HG02623 (cell line): ENCODE measurements at regions not wholly inside any gene's neighbourhood (a gene's known extent, or its start where the extent isn't known, plus 50 kb on each side); places are given as distances from the start of the nearest gene placed in this dataset.
"Not testable (repeated sequence)": the region's sequence is repeated elsewhere in the genome, so short reads cannot be mapped to it uniquely, and the experiment has no call there.

ENCODE experiments used
- ATAC-seq: cut with Tn5 transposase; IDR thresholded peaks from one replicate; pipeline ENCODE4 v1.9.1; 2021; ENCODE audit warnings: moderate library complexity; ENCODE audit not compliant: unreplicated experiment

DNA sequence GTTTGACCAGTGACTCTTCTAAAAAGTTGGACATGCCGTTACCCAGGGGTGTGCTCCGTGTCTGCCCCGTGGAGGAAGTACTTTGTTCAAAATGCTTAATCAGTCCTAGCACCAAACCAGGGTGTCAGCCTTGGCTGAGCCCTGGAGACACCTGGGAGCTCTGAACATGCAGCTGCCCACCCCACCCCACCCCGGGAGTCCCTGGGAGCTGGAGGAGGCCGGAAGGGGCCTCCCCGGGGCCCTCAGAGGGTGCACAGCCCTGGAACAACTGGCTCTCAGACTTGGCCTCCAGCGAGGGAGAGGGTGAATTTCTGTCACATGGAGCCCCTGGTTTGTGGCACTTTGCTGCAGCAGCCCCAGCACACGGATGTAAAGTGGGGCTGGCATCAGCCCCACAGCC, 152.1 kb downstream of the LAT start:
- not testable (repeated sequence) for ATAC-seq

DNA sequence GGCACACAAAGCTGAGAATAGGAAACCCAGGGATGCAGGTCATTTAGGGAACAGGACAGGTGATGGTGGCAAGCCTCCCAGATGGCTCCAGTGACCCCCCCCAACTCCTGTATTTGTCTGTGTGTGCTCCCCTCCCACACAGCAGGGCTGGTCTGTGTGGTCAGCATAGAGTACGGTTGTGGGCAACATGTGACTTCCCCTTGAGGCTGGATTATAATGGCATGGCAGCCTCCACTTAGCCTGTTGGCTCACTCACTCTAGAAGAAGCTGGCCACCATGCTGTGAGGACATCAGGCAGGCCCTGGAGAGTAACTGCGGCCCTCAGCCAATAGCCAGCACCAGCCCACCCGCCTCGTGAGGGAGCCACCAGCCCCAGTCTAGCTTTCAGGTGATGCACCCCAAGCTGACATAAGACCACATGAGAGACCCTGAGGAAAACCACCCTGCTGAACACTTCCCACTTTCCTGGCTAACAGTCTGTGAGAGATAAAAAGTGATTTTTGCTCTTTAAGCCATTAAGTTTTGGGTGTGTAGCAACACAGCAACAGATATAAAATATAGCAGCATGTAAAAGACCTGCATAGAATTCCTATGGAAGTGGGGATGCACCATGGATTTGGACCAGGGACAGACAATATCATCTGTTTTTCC, 151.3 kb downstream of the LAT start:
- ATAC-seq = not testable (repeated sequence)

DNA sequence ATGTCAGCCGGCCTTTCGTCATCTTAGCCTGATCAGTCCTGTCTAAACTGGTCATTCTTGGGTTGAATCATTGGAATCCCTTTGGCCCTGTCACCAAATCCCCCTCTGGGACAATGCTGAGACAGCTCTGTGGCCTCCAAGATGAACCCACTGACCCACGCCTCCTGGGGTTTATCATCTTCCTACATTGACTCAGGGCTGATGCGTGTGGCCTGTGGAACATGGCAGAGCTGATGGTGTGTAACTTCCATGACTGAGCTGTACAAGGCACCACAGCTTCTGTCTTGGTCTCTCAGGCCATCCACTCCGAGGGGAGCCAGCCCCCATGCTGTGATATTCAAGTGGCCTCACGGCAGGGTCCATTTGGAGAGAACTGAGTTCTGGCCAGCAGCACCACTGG, 150.2 kb downstream of the LAT start:
- not testable (repeated sequence) for ATAC-seq

DNA sequence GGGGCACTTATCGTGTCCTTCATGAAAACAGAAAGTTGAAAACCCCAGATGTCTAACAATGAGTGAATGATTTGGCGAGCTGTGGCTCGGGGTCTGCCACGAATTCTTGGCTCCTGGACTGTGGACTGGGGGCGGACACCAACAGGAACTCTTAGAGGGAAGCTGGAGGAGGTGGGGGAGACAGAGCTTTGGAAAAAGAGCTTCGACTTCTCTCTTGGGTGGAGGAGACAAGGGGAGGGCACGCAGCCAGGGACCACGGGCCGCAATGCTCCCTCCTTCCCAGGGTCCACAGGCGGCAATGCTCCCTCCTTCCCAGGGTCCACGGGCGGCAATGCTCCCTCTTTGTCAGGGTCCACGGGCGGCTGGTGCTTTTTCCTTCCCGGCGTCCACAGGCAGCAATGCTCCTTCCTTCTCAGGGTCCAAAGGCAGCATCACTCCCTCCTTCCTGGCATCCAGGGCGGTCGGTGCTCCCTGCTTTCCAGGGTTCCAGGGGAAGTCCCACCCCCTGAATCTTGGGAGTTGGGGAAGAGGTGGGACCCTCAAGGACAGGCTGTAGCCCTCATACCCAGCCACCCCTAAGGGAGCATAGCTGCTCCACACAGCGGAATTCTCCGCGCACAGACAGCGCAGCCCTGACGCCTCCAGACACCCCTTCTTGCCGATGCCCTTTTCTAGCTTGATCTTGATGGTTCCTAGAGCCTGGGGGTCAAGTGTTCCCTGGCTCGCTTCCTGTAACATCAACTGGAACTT, 149.0 kb downstream of the LAT start:
- ATAC-seq = not testable (repeated sequence)

DNA sequence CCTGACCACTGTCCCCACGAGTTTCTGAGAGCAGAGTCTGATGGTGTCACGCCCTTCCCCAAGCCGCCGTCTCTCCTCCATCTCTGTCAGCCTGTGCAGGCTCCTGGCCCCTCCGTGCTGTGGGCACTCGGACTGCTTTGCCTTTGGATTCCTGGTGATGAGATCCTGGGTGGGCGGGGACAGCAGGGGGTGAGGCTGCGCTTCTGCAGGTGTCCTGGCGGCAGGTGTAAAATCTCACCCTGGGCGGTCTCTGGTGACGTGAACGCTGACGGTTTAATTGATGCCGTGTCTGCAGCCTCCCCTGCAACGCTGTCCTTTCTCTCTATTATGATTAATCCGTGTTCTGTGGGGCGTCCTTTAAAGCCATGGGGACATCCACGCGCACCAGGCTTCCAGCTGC, 148.0 kb downstream of the LAT start:
- not testable (repeated sequence) for ATAC-seq

DNA sequence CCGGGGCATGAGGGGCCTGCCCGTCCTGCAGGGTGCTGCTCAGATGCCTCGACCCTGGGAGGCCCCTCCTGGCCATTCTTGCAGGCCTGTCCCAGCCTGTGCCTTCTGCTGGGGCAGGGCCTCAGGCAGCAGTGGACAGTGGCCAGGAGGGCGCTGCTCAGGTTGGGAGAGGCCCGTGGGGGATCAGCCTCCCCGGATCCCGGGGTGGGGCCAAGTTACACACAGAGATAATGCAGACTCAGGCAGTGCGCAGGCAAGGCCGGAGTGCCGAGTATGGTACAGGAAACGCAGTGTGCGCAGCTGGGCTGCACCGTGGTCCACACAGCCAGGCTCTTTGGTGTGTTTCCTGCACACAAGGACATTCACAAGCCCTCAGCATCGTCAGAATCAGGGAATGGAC, 147.6 kb downstream of the LAT start:
- ATAC-seq = not testable (repeated sequence)

DNA sequence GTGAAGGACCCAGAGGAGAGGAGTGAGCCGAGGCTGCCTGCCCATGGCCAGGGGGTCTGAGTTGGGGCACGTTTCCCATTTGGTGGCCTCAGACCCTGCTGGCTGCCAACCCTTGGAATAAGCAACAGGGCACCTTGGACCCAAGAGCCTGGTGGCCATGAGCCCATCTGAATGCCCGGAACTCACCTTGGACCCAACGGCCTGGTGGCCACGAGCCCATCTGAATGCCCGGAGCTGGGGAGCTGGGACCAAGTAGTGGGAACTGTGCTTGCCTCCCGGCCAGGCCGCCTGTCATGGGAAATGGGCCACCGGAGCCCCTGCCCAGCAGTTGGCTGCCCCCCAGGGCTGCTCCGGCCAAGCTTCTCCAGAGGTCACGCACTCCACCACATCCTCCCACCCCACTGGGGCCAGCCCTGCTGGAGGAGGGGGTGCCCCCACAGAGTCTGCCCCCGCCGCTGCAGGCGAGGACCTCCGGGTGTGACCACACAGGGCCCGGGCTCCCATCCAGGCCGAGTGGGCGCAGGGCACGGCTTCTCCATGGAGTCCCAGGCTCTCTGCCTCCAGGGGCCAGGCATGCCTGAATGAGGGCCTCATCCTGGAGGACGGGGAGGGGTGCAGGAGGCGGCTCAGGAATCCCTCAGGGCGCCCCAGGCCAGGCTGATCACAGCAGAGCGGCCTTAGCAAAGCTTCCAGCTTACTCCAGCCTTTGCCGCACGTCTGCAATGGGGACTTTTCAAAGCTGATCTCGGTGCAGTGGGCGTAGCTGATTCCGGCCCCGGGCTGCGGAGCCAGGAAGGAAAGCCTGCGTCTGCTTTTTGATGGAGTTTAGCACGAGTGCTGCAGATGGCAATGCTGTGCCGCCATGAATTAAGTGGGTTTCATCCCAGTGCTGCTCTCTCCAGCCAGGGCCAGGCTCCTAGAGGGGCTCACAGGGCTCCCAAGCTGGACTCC, 146.3 kb downstream of the LAT start:
- ATAC-seq = not testable (repeated sequence)

DNA sequence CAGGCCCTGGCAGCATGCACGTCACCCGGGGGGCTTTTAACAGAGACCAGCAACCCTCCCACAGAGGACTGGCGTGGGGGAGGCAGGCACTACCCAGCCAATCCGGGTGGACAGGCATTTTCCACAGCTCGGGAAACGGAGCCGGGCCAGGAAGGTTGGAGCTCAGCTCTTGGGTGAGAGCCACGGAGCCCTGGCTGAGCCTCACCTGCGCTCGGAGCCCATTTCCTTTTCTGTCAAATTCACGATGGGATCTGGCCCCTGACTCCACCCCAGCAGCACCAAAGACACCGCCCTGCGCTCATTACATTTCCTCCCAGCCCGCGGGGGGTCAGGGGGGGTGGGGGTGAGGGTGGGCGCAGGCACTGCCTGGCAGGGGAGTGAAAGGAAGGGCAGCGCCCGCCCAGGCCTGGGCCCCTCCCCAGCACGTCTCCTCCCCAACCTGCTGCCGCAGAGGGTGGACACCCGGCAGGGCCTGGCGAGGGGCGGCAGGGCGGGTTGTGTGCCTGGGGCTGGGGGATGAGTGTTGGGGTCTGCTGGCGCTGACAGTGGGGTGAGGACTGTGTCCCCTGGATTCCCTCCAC, 145.4 kb downstream of the LAT start:
- not testable (repeated sequence) for ATAC-seq

DNA sequence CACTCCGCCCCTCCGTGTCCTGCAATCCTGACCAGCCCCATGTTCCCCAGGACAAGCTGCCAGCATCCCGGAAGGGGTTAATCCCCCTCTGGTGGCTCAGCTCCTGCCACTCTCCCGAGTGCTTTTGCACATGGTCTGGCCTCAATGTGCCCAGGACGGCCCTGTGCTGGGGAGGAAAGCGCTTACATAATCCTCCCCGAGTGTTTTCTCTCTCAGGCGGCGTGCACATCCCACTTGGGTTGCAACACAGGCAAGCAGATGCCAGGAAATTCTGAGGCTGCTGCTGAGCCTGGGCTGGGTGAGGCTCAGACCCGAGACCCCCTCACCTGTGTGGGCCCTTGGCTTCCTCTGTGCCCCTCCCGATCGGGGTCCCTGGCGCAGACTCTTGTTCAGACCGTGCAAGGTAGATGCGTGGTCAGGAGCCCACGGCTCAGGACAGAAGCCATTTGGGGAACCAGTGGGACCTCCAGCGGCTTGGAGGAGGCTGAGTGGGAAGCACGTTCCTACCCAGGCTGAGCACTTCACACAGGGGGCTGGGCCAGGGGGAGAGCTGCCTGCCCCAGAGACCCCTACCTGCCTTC, 144.7 kb downstream of the LAT start:
- ATAC-seq = not testable (repeated sequence)

DNA sequence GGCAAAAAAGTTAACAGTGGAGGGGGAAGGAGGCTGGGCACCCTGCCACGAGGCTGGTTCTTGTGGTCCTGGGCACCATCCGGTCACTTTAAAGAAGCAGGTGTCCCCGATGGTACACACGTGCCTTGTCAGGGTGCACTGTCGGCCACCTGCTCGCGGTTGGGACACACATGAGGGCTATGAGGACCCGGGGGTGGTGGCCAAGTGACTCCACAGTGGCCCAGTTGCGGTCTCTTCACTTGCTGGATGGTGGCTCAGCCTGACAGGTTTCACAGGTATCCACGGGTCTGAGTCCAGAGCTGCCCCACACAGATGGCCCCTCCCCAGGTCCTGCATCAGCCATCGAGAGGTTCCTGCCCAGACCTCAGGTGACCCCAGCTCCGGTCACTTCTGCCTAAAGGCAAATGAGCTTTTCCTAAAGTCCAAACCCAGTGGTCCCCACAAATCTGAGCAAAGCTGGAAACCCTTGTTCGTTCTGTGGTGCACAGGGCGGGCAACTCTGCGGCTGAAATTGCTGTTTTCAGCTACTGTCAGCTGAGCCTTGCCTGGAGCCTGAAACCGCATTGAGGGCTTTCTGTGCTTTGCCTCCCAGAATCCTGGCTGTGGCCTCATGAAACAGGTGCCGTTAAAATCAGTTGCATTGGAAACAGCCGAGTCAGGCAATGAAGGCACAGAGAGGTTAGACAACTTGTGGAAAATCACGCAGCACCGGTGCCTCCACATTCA, 144.0 kb downstream of the LAT start:
- not testable (repeated sequence) for ATAC-seq

DNA sequence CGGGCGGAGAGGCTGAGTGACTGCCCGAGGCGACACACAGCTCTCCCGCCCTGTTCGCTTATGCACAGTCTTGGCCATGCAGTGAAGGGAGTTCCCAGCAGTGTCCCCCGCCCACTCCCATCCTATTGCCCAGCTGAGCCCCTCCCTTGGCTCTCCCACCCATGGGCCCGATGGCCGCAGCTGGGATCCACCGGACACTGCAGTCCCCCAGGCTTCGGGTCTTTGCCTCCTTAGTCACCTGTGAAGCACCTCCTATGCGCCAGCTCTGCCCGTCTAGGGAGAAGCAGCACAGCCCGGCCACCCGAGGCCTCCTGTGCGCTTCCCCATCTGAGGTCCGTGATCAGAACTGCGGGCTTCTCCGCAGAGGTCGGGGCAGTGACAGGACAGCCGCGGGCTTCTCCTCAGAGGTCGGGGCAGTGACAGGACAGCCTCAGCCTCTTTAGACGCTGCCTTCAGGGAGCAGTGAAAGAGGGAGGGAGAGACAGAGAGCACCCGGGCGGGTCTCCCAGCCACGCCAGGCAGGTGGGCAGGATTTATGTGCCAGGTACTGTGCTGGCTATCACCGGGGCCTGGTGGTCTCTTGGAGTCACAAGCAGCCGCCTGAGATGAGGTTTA, 143.1 kb downstream of the LAT start:
- not testable (repeated sequence) for ATAC-seq

DNA sequence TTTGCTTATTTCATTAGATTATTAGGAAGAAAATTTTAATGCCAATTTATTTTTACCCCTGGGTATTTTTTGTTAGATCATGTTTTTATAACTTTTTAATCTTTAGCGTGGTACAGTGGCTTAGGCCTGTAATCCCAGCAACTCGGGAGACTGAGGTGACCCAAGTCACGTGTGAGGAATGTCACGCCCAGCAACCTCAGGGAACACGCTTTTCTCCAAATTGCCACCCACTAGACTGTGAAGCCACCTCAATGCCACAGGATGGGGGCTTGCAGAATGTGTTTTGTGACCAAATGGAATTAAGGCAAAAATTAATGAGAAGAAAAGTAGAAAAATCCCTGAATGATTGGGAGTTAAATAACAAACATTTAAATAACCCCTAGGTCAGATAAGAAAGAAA, 141.8 kb downstream of the LAT start:
- ATAC-seq = no peak

DNA sequence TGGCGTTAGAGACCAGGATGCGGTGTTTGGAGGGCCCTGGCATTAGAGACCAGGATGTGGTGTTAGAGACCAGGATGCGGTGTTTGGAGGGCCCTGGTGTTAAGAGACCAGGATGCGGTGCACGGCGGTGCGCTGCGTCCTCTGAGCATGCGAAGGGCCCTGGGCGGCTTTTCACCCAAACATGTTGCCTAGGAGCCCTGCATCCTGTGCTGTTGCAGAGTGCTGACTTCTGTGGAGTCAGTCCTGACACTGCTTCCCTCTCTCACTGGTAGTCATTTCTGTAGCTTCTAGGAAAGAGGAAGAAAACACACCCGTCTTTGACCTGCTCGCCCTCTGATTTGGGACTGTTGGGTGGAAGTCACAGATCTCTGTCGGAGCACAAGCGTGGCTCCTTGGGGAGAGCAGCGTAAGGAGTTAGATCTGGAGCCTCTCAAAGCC, 141.2 kb downstream of the LAT start:
- no peak for ATAC-seq

DNA sequence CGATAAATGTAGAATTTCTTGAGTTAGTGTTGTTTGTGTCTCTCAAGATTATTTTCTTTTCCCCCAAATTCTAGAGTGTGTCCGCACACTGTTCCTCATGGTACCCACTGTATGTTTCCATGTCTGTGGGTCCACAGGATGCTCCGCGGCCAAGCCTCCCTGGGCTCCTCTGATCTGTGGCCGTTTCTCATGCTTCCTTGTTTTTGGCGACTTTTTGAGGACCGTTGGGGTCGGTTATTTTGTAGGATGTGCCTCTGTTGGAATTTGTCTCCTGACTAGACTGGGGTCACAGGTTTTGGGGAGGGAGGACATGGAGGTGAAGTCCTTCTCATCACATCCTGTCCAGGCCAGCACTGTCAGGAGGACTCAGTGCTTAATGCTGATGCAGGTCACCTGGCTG, 140.0 kb downstream of the LAT start:
- ATAC-seq = no peak

DNA sequence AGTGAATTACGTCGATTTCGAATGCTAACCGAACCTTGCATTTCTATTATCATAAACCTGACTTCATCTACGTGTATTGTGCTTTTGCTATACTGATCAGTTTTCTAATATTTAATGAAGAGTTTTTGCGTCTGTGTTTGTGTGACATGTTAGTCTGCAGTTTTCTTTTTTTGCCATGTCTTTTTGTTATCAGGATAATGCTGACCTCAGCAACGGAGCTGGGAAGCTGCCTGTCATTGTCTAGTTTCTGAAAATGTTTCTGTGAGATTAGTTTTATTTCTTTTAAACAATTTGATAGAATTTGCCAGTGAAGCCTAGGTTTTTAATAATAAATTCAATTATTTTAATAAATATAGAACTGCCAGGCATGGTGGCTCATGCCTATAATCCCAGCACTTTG, 139.3 kb downstream of the LAT start:
- ATAC-seq = not testable (repeated sequence)

DNA sequence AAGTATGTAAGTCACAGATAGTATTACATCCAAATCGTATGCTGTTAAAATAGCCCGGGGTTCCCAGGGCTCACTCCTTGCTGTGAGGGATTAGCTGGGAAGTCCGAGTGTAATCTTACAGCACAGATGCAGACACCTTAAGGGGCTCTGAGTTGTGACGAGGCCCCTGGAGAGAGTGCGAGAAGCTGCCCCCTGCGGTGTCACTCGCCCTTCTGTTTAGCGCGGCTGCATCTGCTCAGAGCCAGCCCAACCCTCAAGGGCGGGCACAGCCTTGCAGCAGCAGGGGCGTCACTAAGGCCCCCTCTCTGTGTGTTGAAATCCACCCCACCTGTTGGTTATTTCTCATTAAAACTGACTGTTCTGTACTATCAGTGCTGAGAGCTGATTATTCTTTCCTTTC, 135.8 kb downstream of the LAT start:
- ATAC-seq = not testable (repeated sequence)

DNA sequence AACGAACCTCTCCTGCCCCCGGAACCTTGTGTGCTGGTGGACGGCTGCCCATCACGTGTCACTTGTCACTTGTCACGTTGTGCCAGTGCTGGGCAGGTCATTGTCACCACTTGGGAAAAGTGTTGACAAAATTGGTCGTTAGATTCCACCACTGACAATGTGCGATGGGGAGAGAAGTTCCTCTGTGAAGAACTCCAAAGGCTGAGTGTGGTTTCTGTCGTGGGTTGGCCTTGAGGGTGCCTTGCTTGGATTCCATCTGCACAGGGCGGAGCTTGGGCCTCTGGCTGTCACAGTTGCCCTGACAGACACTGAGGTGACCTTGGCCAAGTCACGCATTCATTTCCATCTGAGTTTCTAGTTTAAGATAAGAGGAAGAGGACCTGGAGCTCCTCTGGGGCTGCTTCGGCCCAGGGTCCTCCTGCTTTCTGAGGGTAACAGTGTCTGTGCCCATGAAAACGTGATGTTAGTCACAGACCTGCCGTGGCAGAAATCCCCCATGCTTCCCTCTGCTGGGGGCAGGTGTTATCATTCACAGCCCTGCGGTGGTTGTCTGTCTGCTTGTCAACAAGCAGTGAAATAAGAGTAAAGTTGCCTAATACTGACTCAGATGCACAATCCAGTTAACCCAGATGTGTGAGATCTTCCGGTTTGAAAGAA, 133.6 kb downstream of the LAT start:
- not testable (repeated sequence) for ATAC-seq

DNA sequence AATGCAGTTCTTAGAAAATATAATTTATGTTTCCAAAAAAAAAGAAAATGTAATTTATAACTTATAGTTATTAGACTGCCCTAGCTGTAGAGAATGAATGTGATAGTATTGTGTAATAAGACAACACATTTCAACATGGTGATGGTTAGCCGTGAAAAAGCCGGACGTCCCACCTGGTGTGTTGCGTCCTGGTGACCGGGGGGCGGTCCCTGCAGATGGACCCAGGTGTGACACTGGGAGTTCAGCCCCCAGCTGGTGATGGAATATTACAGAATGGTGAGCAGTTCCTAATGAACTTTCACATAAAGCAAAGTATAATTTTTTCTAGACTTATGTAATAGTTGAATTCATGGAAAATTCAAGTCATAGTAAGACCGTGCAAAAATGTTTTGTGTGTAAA, 132.8 kb downstream of the LAT start:
- ATAC-seq = no peak

DNA sequence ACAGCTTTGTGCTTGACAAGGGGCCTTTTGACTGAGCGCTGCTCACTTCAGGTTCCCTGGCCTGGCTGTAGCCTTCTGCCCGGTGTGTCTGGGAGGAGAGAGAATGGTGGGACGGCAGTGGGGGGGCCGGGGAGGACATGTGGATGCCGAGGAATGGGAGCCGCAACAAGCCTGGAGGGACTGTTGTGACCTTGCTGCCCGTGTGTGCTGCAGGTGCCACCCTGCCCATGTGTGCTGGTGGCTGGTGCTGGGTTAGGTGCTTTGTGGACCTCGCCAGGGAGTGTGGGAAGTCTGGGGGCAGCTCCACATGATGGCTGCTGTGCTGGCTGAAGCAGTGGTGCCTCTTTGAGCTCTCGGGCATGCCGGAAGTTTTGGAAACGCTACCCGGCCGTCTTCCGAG, 132.1 kb downstream of the LAT start:
- ATAC-seq = no peak
